Stimulated activated naive CD8-positive, alpha-beta T cell treated with anti-CD3 and anti-CD28 coated beads, Interleukin-15, Interleukin-2, amounts not matched to agents 100 ng/mL and 50 ng/mL, for 24 hours (primary cell): ENCODE measurements at regions not wholly inside any gene's neighbourhood (a gene's known extent, or its start where the extent isn't known, plus 50 kb on each side); places are given as distances from the start of the nearest gene placed in this dataset.

Experiments used
- H3K27ac Mint-ChIP-seq: one replicate; pipeline ENCODE4 v1.8.0; 2021; ENCODE audit warnings: mild to moderate bottlenecking, mixed read lengths
- H3K27me3 Mint-ChIP-seq: one replicate; pipeline ENCODE4 v1.8.0; 2021; ENCODE audit warnings: mixed read lengths
- H3K36me3 Mint-ChIP-seq: one replicate; pipeline ENCODE4 v1.8.0; 2021; ENCODE audit warnings: low read depth, mixed read lengths
- H3K4me1 Mint-ChIP-seq: one replicate; pipeline ENCODE4 v1.8.0; 2021; ENCODE audit warnings: low read depth, mixed read lengths
- H3K4me3 Mint-ChIP-seq: one replicate; pipeline ENCODE4 v1.8.0; 2021; ENCODE audit warnings: mild to moderate bottlenecking, mixed read lengths
- H3K9me3 Mint-ChIP-seq: one replicate; pipeline ENCODE4 v1.8.0; 2021; ENCODE audit warnings: mixed read lengths

- Mint-ChIP-seq H3K27ac (no peak overlapping the region), H3K9me3 (no peaks in the 10 kb centered on the region), H3K4me3 (no peak overlapping the region), H3K36me3 (no peaks in the 10 kb centered on the region), H3K27me3 (no peaks in the 10 kb centered on the region), H3K4me1 (no peaks in the 10 kb centered on the region)
Observed at GRCh38 chr22:49023161-49023878, 804.4 kb downstream of the BRD1 start.

GRCh38 chr22:49022816-49023160, 804.9 kb downstream of the BRD1 start:
- H3K9me3 Mint-ChIP-seq: no peaks in the 10 kb centered on the region
- no peak overlapping the region for H3K27ac Mint-ChIP-seq
- H3K27me3 Mint-ChIP-seq: no peaks in the 10 kb centered on the region
- H3K4me1 Mint-ChIP-seq: no peaks in the 10 kb centered on the region
- no peak overlapping the region for H3K4me3 Mint-ChIP-seq
- no peaks in the 10 kb centered on the region for H3K36me3 Mint-ChIP-seq

- no peaks in the 10 kb centered on the region for H3K27me3 Mint-ChIP-seq
- no peak overlapping the region for H3K27ac Mint-ChIP-seq
- H3K4me3 Mint-ChIP-seq: no peak overlapping the region
Observed at GRCh38 chr22:49021926-49022815, 805.5 kb downstream of the BRD1 start.

GRCh38 chr22:49021131-49021925, 806.3 kb downstream of the BRD1 start:
- H3K27me3 Mint-ChIP-seq: no peaks in the 10 kb centered on the region
- H3K4me3 Mint-ChIP-seq: no peak overlapping the region
- no peak overlapping the region for H3K27ac Mint-ChIP-seq
- H3K4me1 Mint-ChIP-seq: no peaks in the 10 kb centered on the region
- no peaks in the 10 kb centered on the region for H3K9me3 Mint-ChIP-seq
- no peaks in the 10 kb centered on the region for H3K36me3 Mint-ChIP-seq

More at GRCh38 chr22:49021926-49022815, 805.5 kb downstream of the BRD1 start:
- Mint-ChIP-seq H3K36me3 (no peaks in the 10 kb centered on the region), H3K4me1 (no peaks in the 10 kb centered on the region), H3K9me3 (no peaks in the 10 kb centered on the region)

- no peaks in the 10 kb centered on the region for H3K27me3 Mint-ChIP-seq
- H3K36me3 Mint-ChIP-seq: no peaks in the 10 kb centered on the region
- H3K9me3 Mint-ChIP-seq: no peaks in the 10 kb centered on the region
- H3K27ac Mint-ChIP-seq: no peak overlapping the region
- no peak overlapping the region for H3K4me3 Mint-ChIP-seq
- no peaks in the 10 kb centered on the region for H3K4me1 Mint-ChIP-seq
Observed at GRCh38 chr22:49019737-49020713, 807.6 kb downstream of the BRD1 start.

GRCh38 chr22:49018601-49019000, 809.1 kb downstream of the BRD1 start:
- Mint-ChIP-seq H3K27ac (no peak overlapping the region), H3K4me3 (no peak overlapping the region), H3K36me3 (no peaks in the 10 kb centered on the region), H3K4me1 (no peaks in the 10 kb centered on the region), H3K27me3 (no peaks in the 10 kb centered on the region), H3K9me3 (no peaks in the 10 kb centered on the region)

- Mint-ChIP-seq H3K4me1 (no peaks in the 10 kb centered on the region), H3K27ac (no peak overlapping the region), H3K9me3 (no peaks in the 10 kb centered on the region)
Observed at GRCh38 chr22:49017482-49018329, 810.0 kb downstream of the BRD1 start.

GRCh38 chr22:49016909-49017481, 810.7 kb downstream of the BRD1 start:
- Mint-ChIP-seq H3K27me3 (no peaks in the 10 kb centered on the region), H3K4me3 (no peak overlapping the region), H3K27ac (no peak overlapping the region), H3K4me1 (no peaks in the 10 kb centered on the region), H3K36me3 (no peaks in the 10 kb centered on the region), H3K9me3 (no peaks in the 10 kb centered on the region)

More at GRCh38 chr22:49017482-49018329, 810.0 kb downstream of the BRD1 start:
- Mint-ChIP-seq H3K4me3 (no peak overlapping the region), H3K36me3 (no peaks in the 10 kb centered on the region), H3K27me3 (no peaks in the 10 kb centered on the region)

GRCh38 chr22:49015993-49016908, 811.4 kb downstream of the BRD1 start:
- Mint-ChIP-seq H3K27me3 (no peaks in the 10 kb centered on the region), H3K4me1 (no peaks in the 10 kb centered on the region), H3K36me3 (no peaks in the 10 kb centered on the region), H3K4me3 (no peak overlapping the region), H3K9me3 (no peaks in the 10 kb centered on the region), H3K27ac (no peak overlapping the region)

GRCh38 chr22:49015459-49015858, 812.2 kb downstream of the BRD1 start:
- H3K9me3 Mint-ChIP-seq: no peaks in the 10 kb centered on the region
- no peak overlapping the region for H3K4me3 Mint-ChIP-seq
- no peaks in the 10 kb centered on the region for H3K4me1 Mint-ChIP-seq
- no peaks in the 10 kb centered on the region for H3K27me3 Mint-ChIP-seq
- no peaks in the 10 kb centered on the region for H3K36me3 Mint-ChIP-seq
- H3K27ac Mint-ChIP-seq: no peak overlapping the region

- Mint-ChIP-seq H3K4me1 (no peaks in the 10 kb centered on the region), H3K36me3 (no peaks in the 10 kb centered on the region), H3K9me3 (no peaks in the 10 kb centered on the region), H3K4me3 (no peak overlapping the region), H3K27me3 (no peaks in the 10 kb centered on the region), H3K27ac (no peak overlapping the region)
Observed at GRCh38 chr22:49014227-49015201, 813.2 kb downstream of the BRD1 start.
